PC-3 (cell line): ENCODE measurements at regions not wholly inside any gene's neighbourhood (a gene's known extent, or its start where the extent isn't known, plus 50 kb on each side); places are given as distances from the start of the nearest gene placed in this dataset.

Experiments used
- ATAC-seq: fragments of 200-7000 bp; cut with Tn5 transposase; 2 replicates; pipeline ENCODE4 v1.9.1; 2020; ENCODE audit warnings: mild to moderate bottlenecking, moderate library complexity
- BruUV-seq: library from RNA; stranded (reverse); fragments of 400-500 nt; replicated peaks from 2 replicates; lab custom pipeline; 2021; lab: Mats Ljungman, UMichigan
- CTCF ChIA-PET: fragments of 300-600 bp; sonication (Branson Sonifier 250); formaldehyde crosslinking; loops from one replicate; lab custom pipeline; 2022; ENCODE audit warnings: antibody characterized with exemption; lab: Charles Lee
- POLR2A ChIA-PET: fragments of 300-600 bp; sonication (Branson Sonifier 250); formaldehyde crosslinking; loops from one replicate; lab custom pipeline; 2022; ENCODE audit warnings: antibody characterized with exemption; ENCODE audit not compliant: unreplicated experiment; lab: Charles Lee
- DNase-seq: peaks from one replicate; pipeline ENCODE4 v3.0.0-alpha.2; 2015
- H2AFZ ChIP-seq: fragments of 300-600 bp; sonication (generic); 2 replicates; pipeline ENCODE4 v1.6.0; 2016; ENCODE audit warnings: antibody characterized with exemption, low read length
- H3F3A ChIP-seq: fragments of 300-600 bp; sonication (generic); one replicate; pipeline ENCODE4 v1.6.0; 2017; ENCODE audit warnings: antibody characterized with exemption, low read length, control low read depth, mild to moderate bottlenecking; ENCODE audit not compliant: unreplicated experiment
- H3K27ac ChIP-seq: fragments of 300-600 bp; sonication (generic); 2 replicates; pipeline ENCODE4 v1.5.1; 2016; ENCODE audit warnings: mild to moderate bottlenecking, low read length
- H3K27me3 ChIP-seq: fragments of 300-600 bp; sonication (generic); 2 replicates; pipeline ENCODE4 v1.6.1; 2016; ENCODE audit warnings: low read length, mixed read lengths
- H3K36me3 ChIP-seq: fragments of 300-600 bp; sonication (generic); 2 replicates; pipeline ENCODE4 v1.6.1; 2016; ENCODE audit warnings: low read depth, mixed run types, low read length, mixed read lengths
- H3K4me1 ChIP-seq: fragments of 300-600 bp; sonication (generic); 2 replicates; pipeline ENCODE4 v1.5.1; 2016; ENCODE audit warnings: low read length; ENCODE audit not compliant: insufficient read depth
- H3K4me2 ChIP-seq: fragments of 300-600 bp; sonication (generic); 2 replicates; pipeline ENCODE4 v1.6.0; 2016; ENCODE audit warnings: low read length
- H3K4me3 ChIP-seq: fragments of 300-600 bp; sonication (generic); 2 replicates; pipeline ENCODE4 v1.5.1; 2016; ENCODE audit warnings: mild to moderate bottlenecking, low read length, mixed read lengths
- H3K79me2 ChIP-seq: fragments of 300-600 bp; sonication (generic); 2 replicates; pipeline ENCODE4 v1.6.1; 2017; ENCODE audit warnings: low read length, mixed read lengths
- H3K9ac ChIP-seq: fragments of 300-600 bp; sonication (generic); 2 replicates; pipeline ENCODE4 v1.6.0; 2016; ENCODE audit warnings: mild to moderate bottlenecking, low read length
- H3K9me2 ChIP-seq: fragments of 300-600 bp; sonication (generic); replicated peaks from 2 replicates; pipeline ENCODE4 v1.6.1; 2016; ENCODE audit warnings: mixed run types, low read length, mixed read lengths
- H3K9me3 ChIP-seq: fragments of 300-600 bp; sonication (generic); 2 replicates; pipeline ENCODE4 v1.6.1; 2016; ENCODE audit warnings: low read length, mixed read lengths
- H4K20me1 ChIP-seq: fragments of 300-600 bp; sonication (generic); 2 replicates; pipeline ENCODE4 v1.6.1; 2016; ENCODE audit warnings: low read length, mixed read lengths
- CTCF ChIP-seq: fragments of 300-600 bp; sonication (generic); conservative IDR thresholded peaks from 2 replicates; pipeline ENCODE4 v1.5.1; 2017; ENCODE audit warnings: antibody characterized with exemption, low read depth, mild to moderate bottlenecking, low read length
- EZH2 ChIP-seq: fragments of 300-600 bp; sonication (generic); IDR thresholded peaks from one replicate; pipeline ENCODE4 v1.6.1; 2017; ENCODE audit warnings: antibody characterized with exemption, mild to moderate bottlenecking, low read length; ENCODE audit not compliant: unreplicated experiment
- EZH2phosphoT487 ChIP-seq: fragments of 300-600 bp; sonication (generic); IDR thresholded peaks from 2 replicates; pipeline ENCODE4 v1.6.1; 2018; ENCODE audit warnings: mild to moderate bottlenecking, antibody characterized with exemption, low read length, borderline replicate concordance
- intact Hi-C: fragments of 100-400 bp; cut with micrococcal nuclease; formaldehyde crosslinking; loops from 2 replicates; pipeline ENCODE4 v1.9.0; 2023

DNA sequence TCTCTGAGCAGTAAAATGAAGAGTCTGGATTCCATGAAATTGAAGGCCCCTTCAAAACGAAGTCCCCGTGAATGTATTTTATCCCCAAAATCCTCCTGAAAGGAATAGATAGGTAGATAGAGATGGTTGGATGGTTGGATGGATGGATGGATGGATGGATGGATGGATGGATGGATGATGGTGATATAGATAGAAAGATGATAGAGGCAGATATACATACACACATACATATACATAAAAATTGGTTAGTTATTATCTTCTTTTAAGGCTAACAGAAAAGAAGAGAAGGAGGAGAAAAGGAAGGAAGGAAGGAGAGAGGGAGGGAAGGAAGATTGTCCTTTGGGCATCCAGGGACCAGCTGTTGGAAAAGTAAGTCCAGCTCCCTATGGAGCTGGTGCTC lies 63.1 kb downstream of the SYF2 start:
- H3K27ac ChIP-seq = no peak overlapping the region
- no peaks in the 10 kb centered on the region for H3K9me2 ChIP-seq
- H4K20me1 ChIP-seq = no peaks in the 10 kb centered on the region
- H2AFZ ChIP-seq = no peak overlapping the region
- no peaks in the 10 kb centered on the region for H3K27me3 ChIP-seq
- H3K79me2 ChIP-seq = no peaks in the 10 kb centered on the region
- TF ChIP-seq CTCF (no peak), EZH2phosphoT487 (no peak), EZH2 (no peak)
- H3K9me3 ChIP-seq = no peaks in the 10 kb centered on the region
- H3F3A ChIP-seq = no peaks in the 10 kb centered on the region
- CTCF ChIA-PET = no interaction called here
- intact Hi-C loops = no loop called here
- POLR2A ChIA-PET = no interaction called here
- ATAC-seq (no peak), DNase-seq (no peak)
- BruUV-seq = no TSS peak
- no peaks in the 10 kb centered on the region for H3K36me3 ChIP-seq
- no peak overlapping the region for H3K4me3 ChIP-seq
- no peak overlapping the region for H3K9ac ChIP-seq
- H3K4me1 ChIP-seq = peaks cover 21% of the 10 kb centered on the region
- no peak overlapping the region for H3K4me2 ChIP-seq

DNA sequence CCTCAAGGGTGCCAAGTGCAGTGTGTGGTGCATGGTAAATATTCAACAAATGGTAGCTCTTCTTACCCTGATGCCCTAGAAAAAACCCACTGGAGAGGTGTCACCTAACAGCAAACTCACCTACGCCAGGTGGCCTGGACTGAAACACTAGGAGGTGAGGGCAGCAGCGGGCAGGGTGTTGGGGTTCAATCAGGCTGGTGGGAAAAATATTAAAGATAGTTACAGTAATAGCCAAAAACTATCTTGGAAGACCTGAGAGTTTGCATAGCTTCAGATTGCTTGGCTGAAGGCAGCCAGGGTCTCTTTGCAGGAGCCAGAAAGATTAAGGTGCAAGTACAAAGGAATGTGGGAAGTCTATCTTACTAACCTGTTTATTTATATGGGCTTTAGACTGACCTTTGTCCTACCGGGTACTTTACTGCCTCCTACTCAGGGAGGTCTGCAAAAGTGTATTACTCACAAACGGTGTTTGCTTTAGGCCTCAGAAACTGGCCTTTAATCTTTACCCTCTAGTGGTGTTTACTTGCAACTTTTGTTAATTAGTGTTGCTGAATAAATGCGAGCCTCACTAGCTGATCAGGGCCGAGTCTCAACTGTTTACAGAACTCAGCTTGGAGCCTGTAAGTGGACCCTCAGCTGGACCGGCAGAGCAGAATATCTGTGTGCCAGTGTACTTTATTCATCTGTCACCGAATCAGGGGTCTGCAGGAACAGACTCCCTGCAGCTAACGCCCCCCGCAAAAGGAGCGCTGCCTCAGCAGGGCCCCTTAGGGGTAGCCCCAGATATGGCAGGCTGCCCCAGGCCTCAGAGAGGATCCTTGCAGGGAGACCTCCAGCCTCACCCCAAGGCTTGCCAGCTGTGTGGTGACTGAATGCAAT lies 63.9 kb downstream of the SYF2 start:
- peak overlapping the region; percentile 12 for H3K4me2 ChIP-seq

More for the DNA sequence above, 63.9 kb downstream of the SYF2 start:
- CTCF ChIA-PET = no interaction called here
- DNase-seq (peak; percentile 61), ATAC-seq (peak; percentile 81)
- TF ChIP-seq EZH2 = no peak
- no peak; the same call in 1 of the 2 replicates for TF ChIP-seq CTCF
- no peak for TF ChIP-seq EZH2phosphoT487
- no peaks in the 10 kb centered on the region for H3K27me3 ChIP-seq
- no peaks in the 10 kb centered on the region for H3K36me3 ChIP-seq
- no TSS peak for BruUV-seq
- peaks cover 21% of the 10 kb centered on the region for H3K4me1 ChIP-seq
- intact Hi-C loops = no loop called here
- H3K9ac ChIP-seq = no peak overlapping the region
- H4K20me1 ChIP-seq = no peaks in the 10 kb centered on the region
- no peak overlapping the region for H3K4me3 ChIP-seq
- H3K27ac ChIP-seq = no peak overlapping the region
- POLR2A ChIA-PET = no interaction called here
- H2AFZ ChIP-seq = no peak overlapping the region
- H3K79me2 ChIP-seq = no peaks in the 10 kb centered on the region
- no peaks in the 10 kb centered on the region for H3K9me2 ChIP-seq
- H3K9me3 ChIP-seq = no peaks in the 10 kb centered on the region
- no peaks in the 10 kb centered on the region for H3F3A ChIP-seq
